SU-DHL-6 (cell line): ENCODE measurements at regions not wholly inside any gene's neighbourhood (a gene's known extent, or its start where the extent isn't known, plus 50 kb on each side); places are given as distances from the start of the nearest gene placed in this dataset.

Experiments
- EZH2phosphoT487 ChIP-seq: fragments of 200-600 bp; sonication (generic), shearing (Covaris generic); conservative IDR thresholded peaks from 2 replicates; pipeline ENCODE4 v1.6.1; 2018; ENCODE audit warnings: mild to moderate bottlenecking, antibody characterized with exemption, low read length, moderate library complexity, mixed read lengths
- TF ChIP-seq, protein P1 (sequence below): fragments of 200-600 bp; sonication (generic); IDR thresholded peaks from one replicate; pipeline ENCODE4 v1.5.1; 2017; ENCODE audit warnings: antibody characterized with exemption, mild to moderate bottlenecking, low read length, moderate library complexity; ENCODE audit not compliant: insufficient read depth, poor library complexity, severe bottlenecking

DNA sequence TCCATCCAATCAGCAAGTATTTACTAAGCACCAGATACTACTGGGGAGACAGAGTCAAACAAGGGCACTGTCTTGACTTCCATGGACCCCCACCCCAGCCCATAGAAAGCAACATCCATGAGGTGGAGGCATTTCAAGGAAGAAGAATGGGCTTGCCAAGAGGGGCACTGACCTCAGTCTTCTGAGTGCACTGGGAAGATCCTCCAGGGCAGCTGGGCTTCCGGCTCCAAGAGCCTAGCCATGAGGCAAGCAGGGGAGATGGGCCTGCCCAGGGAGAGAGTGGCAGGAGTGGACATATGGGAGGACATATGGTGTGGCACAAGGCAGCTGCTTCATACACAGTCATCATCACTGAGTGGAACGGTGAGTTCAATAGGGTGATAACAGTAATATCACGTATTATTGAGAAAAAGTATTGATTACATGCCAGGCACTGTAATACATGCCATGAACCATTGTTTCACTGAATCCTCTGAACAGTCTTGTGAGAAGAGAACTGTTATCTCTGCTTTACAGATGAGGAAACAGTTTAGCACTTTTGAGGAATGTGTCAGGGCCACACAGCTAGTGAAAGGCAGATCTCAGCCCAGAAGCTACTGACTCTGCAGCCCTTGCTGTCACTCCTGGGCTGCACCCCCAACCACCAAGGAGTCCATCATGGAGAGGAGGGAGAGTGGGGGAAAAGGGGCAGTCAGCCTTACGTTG is 331.7 kb upstream of the ZMIZ1 start:
- TF ChIP-seq, protein P1, sequence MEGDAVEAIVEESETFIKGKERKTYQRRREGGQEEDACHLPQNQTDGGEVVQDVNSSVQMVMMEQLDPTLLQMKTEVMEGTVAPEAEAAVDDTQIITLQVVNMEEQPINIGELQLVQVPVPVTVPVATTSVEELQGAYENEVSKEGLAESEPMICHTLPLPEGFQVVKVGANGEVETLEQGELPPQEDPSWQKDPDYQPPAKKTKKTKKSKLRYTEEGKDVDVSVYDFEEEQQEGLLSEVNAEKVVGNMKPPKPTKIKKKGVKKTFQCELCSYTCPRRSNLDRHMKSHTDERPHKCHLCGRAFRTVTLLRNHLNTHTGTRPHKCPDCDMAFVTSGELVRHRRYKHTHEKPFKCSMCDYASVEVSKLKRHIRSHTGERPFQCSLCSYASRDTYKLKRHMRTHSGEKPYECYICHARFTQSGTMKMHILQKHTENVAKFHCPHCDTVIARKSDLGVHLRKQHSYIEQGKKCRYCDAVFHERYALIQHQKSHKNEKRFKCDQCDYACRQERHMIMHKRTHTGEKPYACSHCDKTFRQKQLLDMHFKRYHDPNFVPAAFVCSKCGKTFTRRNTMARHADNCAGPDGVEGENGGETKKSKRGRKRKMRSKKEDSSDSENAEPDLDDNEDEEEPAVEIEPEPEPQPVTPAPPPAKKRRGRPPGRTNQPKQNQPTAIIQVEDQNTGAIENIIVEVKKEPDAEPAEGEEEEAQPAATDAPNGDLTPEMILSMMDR: no peak
- no peak for TF ChIP-seq EZH2phosphoT487
